Heart right ventricle (tissue), 16 donors: ENCODE measurements at regions not wholly inside any gene's neighbourhood (a gene's known extent, or its start where the extent isn't known, plus 50 kb on each side); places are given as distances from the start of the nearest gene placed in this dataset.
"Not testable (repeated sequence)": the region's sequence is repeated elsewhere in the genome, so short reads cannot be mapped to it uniquely, and the experiment has no call there.

Source experiments
- ATAC-seq, 8 donors: fragments of 200-7000 bp; cut with Tn5 transposase; one replicate each; pipeline ENCODE4 v1.9.1; 2020; ENCODE audit warnings: mild to moderate bottlenecking in 8 of 8, moderate library complexity in 8 of 8, moderate number of reproducible peaks in 1 of 8
- DNase-seq, 2 donors: peaks; one replicate each; pipeline ENCODE4 v3.0.0-alpha.2; 2020
- H3K27ac ChIP-seq, 10 donors: fragments of 200-600 bp; sonication (generic) in 2 of 10; one replicate each; pipeline versions ENCODE4 v1.5.0 to v1.8.0; 2020 to 2022; ENCODE audit warnings: mild to moderate bottlenecking in 3 of 10
- H3K27me3 ChIP-seq, 7 donors: fragments of 200-600 bp; one replicate each; pipeline ENCODE4 v1.8.0; 2021 to 2022; ENCODE audit warnings: mild to moderate bottlenecking in 2 of 7
- H3K36me3 ChIP-seq, 9 donors: fragments of 200-600 bp; sonication (generic) in 1 of 9; one replicate each; pipeline versions ENCODE4 v1.5.0 to v1.8.0; 2020 to 2022; ENCODE audit warnings: mild to moderate bottlenecking in 2 of 9
- H3K4me1 ChIP-seq, 9 donors: fragments of 200-600 bp; sonication (generic) in 1 of 9; one replicate each; pipeline versions ENCODE4 v1.5.0 to v1.8.0; 2020 to 2022; ENCODE audit warnings: mild to moderate bottlenecking in 4 of 9
- H3K4me3 ChIP-seq, 10 donors: fragments of 200-600 bp; sonication (generic) in 2 of 10; one replicate each; pipeline versions ENCODE4 v1.5.0 to v1.8.0; 2020 to 2022; ENCODE audit warnings: mild to moderate bottlenecking in 7 of 10, moderate library complexity in 2 of 10
- H3K9me3 ChIP-seq, 11 donors: fragments of 200-600 bp in 10 of 11; sonication (generic) in 2 of 11; one replicate each; pipeline versions ENCODE4 v1.5.0 to v1.8.0; 2013 to 2022; ENCODE audit warnings: mild to moderate bottlenecking in 2 of 11, control low read depth in 1 of 11, moderate library complexity in 1 of 11
- WGBS, 2 donors: extraction: QIAGEN DNeasy Blood & Tissue Kit; methylation state at CpG; one replicate each; pipeline ENCODE4 v1.1.7; 2013; ENCODE audit warnings: inconsistent platforms in 1 of 2; 5-methylcytosine and 5-hydroxymethylcytosine counted together
- intact Hi-C, 10 donors: fragments of 100-400 bp; cut with DNase I; formaldehyde crosslinking; loops; one replicate each; pipeline versions ENCODE4 v1.11.1 to v1.14.2; 2022
- TF ChIP-seq, protein P1 (sequence below), 9 donors: fragments of 200-600 bp; sonication (generic) in 2 of 9; IDR thresholded peaks; one replicate each; pipeline versions ENCODE4 v1.5.0 to v1.8.0; 2021 to 2022; ENCODE audit warnings: antibody characterized with exemption in 9 of 9, mild to moderate bottlenecking in 5 of 9, moderate library complexity in 1 of 9
- donor health status: Arrhythmogenic right ventricular cardiomyopathy.
- donor health status: ischemic (EF 13 %, LVEDD 7.1; RV severe dilation, severe dysfunction).
- donor health status: healthy with polysubstance abuse.
- donor health status: DM: no; HTN: yes; CAD: no.
- donor health status: DM: no; HTN: no; CAD: no.
- donor health status: ischemic (EF 25% LVEDD 6.9; RV normal size, moderate dysfunction).
- donor health status: ischemic (EF 25% LVEDD 5.7; RV mildly dilated, moderate dysfunction).
- donor health status: healthy.
- donor health status: DM: yes; HTN: yes; CAD: no.
- donor health status: Ischemic cardiomyopathy.
- donor health status: ischemic (EF 35%, LVEDD 5.7; RV mildly dilated, moderate dysfunction).
- donor health status: nonischemic (EF 11% LVEDD 7.7; RV severe dilation, severe dysfunction).
- donor health status: DM: yes; HTN: yes; CAD: no.
- donor health status: PGD.
- donor health status: ischemic (EF 29% LVEDD 5.4; RV normal size, mild dysfunction).
- donor health status: nonischemic (EF 23%, LVEDD 6.1; RV moderate dilation, normal function).

DNA sequence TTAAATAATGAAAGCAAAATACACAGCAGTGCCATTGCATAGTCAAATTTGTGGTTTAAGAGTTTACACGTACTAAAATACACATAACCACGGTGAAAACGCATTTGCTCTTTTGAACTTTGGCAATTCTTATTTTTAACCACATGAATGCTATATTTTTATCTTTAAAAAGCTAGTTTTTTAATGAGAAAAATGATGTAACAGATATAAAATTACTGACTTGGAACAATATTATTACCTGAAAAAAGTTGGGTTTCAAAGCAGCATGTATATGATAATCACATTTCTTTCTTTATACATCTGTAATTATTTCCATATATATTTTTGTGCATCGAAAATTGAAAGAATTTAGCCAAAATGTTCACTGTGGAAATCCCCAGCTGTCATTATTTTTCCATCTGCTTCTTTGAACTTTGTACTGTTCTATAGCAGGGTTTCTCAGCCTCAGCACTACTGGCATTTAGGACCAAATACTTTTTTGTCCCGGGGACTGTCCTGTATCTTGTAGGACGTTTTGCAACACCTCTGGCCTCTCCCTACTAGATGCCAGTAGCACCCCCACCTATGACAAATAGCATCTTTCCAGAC lies 75.9 kb upstream of the CAB39 start:
- no peaks in the 10 kb centered on the region for H3K9me3 ChIP-seq
- H3K27ac ChIP-seq, result no peak overlapping the region
- H3K4me3 ChIP-seq, result no peak overlapping the region
- peaks cover 0 to 6% (median 0%) of the 10 kb centered on the region in 9 donors for H3K4me1 ChIP-seq
- H3K36me3 ChIP-seq, result no peaks in the 10 kb centered on the region
- no peak for ATAC-seq
- WGBS, 2 donors, result 58 to 64% methylated on average over 6 of the region's 6 CpGs
- TF ChIP-seq, protein P1, sequence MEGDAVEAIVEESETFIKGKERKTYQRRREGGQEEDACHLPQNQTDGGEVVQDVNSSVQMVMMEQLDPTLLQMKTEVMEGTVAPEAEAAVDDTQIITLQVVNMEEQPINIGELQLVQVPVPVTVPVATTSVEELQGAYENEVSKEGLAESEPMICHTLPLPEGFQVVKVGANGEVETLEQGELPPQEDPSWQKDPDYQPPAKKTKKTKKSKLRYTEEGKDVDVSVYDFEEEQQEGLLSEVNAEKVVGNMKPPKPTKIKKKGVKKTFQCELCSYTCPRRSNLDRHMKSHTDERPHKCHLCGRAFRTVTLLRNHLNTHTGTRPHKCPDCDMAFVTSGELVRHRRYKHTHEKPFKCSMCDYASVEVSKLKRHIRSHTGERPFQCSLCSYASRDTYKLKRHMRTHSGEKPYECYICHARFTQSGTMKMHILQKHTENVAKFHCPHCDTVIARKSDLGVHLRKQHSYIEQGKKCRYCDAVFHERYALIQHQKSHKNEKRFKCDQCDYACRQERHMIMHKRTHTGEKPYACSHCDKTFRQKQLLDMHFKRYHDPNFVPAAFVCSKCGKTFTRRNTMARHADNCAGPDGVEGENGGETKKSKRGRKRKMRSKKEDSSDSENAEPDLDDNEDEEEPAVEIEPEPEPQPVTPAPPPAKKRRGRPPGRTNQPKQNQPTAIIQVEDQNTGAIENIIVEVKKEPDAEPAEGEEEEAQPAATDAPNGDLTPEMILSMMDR (IDR thresholded peaks at IDR 0.05), result no peak
- intact Hi-C loops, result no loop called here
- no peaks in the 10 kb centered on the region for H3K27me3 ChIP-seq
- no peak for DNase-seq

DNA sequence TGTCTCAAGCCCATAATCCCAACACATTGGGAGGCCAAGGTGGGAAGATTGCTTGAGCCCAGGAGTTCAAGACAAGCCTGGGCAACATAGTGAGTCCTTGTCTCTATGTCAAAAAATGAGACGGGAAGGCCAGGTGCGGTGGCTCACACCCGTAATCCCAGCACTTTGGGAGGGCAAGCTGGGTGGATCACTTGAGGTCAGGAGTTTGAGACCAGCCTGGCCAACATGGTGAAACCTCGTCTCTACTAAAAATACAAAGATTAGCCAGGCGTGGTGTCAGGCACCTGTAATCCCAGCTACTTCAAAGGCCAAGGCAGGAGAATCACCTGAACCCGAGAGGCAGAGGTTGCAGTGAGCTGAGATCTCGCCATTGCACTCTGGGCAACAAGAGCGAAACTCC lies 75.2 kb upstream of the CAB39 start:
- DNase-seq, H3K4me1 ChIP-seq, H3K27ac ChIP-seq, intact Hi-C loops, H3K36me3 ChIP-seq, H3K4me3 ChIP-seq, H3K27me3 ChIP-seq, H3K9me3 ChIP-seq, ATAC-seq: not testable (repeated sequence)
- WGBS, 2 donors, result 77 to 84% methylated on average over 8 of the region's 8 CpGs

DNA sequence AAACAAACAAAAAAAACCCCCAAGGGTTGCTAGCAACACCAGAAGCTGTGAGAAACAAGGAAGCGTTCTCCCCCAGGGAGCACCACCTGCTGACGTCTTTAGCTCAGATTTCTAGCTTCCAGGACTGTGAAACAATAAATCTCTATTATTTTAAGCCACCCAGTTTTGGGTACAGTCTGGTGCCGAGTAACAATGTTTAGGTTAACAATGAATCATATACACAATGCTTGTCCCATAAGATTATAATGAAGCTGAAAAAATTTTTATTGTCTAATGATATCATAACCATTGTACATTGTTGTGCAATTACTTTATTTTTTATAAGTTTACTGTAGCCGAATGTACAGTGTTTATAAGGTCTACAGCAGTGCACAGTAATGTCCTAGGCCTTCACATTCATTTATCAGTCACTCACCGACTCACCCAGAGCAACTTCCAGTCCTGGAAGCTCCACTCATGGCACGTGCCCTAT lies 72.1 kb upstream of the CAB39 start:
- no peak for ATAC-seq
- Histone ChIP-seq H3K9me3 (no peaks in the 10 kb centered on the region), H3K27me3 (no peaks in the 10 kb centered on the region), H3K27ac (no peak overlapping the region), H3K36me3 (no peaks in the 10 kb centered on the region), H3K4me1 (peaks cover 0 to 29% (median 0%) of the 10 kb centered on the region in 9 donors), H3K4me3 (no peak overlapping the region)
- 80 to 81% methylated on average over 6 of the region's 6 CpGs for WGBS, 2 donors
- no peak for DNase-seq
- TF ChIP-seq, protein P1 (IDR thresholded peaks at IDR 0.05), result no peak
- intact Hi-C loops, result no loop called here

DNA sequence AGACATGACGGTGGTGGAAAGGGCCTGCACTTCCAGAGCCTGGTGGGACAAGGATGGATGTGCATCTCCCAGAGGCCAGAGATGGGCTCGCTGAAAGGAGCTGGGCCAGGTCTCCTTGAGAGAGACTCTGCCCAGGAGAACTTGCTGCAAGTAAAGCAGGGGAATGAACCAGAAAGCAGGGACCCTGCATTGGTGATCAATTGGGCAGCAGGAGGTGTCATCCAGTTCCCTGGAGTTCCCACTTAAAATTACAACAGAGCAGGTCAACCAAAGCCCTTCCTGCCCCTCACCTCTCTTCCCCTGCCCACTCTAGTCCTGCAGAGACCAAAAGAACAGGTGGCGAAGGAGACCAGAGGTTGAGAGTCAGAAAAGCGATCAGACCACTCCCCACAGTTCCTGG lies 69.7 kb upstream of the CAB39 start:
- Histone ChIP-seq H3K36me3 (no peaks in the 10 kb centered on the region), H3K4me3 (no peak overlapping the region), H3K27ac (peak overlapping the region in 2 of 10 donors; percentile 15 to 86), H3K9me3 (no peaks in the 10 kb centered on the region), H3K27me3 (no peaks in the 10 kb centered on the region), H3K4me1 (peaks cover 0 to 23% (median 0%) of the 10 kb centered on the region in 9 donors)
- WGBS, 2 donors, result 94 to 97% methylated on average over 4 of the region's 4 CpGs
- no peak for DNase-seq
- ATAC-seq, result no peak
- TF ChIP-seq, protein P1 (IDR thresholded peaks at IDR 0.05), result no peak
- intact Hi-C loops, result no loop called here

DNA sequence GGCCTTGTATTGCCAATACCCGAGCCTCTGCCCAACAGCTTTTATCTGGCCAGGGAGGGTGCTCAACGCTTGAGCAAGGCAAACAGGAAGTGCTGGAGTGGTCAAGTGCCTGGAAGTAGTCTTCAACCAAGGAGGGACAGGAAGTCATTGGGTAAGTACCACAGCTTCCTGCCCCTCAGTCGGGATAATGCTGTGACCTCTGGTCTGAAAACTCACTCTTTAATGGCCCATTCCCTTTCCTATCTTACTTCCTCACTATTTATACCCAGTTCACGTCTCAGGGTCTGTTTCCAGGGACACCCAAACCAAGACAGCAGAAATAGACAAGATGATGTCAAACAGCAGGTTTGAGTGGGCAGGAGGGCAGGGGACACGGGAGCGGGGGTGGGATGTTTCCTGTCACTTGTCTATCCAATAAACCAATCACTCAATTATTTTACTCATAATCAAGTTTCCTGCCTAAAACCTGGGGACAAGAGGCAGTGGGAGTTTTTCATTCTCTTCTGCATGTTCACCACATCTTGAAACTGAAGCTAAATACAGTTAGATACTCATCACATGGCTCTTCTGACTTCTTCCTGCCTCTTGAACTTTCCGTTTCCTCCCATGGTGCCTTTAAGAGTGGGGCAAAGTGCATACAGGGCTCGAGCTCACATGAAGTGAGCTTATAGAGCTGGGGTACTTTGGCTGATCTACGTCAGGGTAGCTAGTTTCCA lies 68.9 kb upstream of the CAB39 start:
- H3K4me3 ChIP-seq, result no peak overlapping the region
- H3K9me3 ChIP-seq, result no peaks in the 10 kb centered on the region
- no peaks in the 10 kb centered on the region for H3K36me3 ChIP-seq
- DNase-seq (peak in 1 of 2 donors; percentile 27), ATAC-seq (peak; percentile 34 to 87 (median 81))
- intact Hi-C loops, result no loop called here
- WGBS, 2 donors, result 55 to 59% methylated on average over 9 of the region's 9 CpGs
- H3K4me1 ChIP-seq, result peaks cover 0 to 23% (median 0%) of the 10 kb centered on the region in 9 donors
- TF ChIP-seq, protein P1 (IDR thresholded peaks at IDR 0.05), result no peak
- peak overlapping the region in 2 of 10 donors; percentile 15 to 86 for H3K27ac ChIP-seq
- H3K27me3 ChIP-seq, result no peaks in the 10 kb centered on the region
